ENCODE measurements at regions not wholly inside any gene's neighbourhood (a gene's known extent, or its start where the extent isn't known, plus 50 kb on each side); places are given as distances from the start of the nearest gene placed in this dataset.

DNA sequence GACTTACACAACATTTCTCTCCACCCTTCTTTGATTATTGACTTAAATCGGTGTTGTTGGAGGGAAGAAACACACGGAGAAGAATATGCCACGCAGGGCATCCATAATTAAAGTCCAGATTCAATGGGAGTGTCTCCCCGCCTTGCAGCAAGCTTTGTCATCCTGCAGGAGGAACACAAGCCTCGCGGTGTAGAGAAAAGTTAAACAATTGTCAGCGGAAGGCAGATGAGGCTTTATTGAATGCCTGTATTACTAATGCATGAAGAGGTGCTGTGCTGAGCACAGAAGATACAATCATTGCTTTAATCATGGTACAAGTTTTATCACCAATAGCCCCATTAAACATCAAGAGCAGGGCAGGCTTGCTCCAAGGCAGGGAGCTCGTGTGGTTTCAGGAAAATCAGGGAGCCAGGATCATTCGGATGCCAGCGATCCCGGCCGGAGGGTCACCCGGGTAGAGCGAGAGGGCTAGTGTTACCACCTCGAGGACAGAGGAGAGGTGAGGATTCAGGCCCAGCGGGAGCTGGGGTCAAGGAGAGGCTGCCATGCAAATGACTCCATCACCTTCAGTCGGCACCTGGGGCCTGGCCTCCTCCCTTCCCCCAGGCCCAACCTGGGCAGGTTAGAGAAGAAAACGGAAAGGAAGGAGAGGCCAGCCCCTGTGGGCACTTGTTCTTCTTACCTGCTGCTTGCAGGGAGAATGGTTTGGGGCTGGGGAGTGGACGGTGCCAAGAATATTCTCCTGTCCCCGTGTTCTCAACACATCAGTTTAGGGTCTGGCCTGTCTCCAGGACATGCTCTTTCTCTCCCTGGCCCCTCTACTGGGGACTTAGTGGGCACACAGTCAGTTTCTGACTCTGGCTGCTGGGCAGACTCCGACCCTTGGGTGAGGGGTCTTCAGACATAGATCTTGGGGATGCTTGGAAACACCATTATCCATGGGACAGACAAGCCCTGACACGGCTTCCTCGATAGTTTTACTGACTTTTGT lies 289.5 kb downstream of the IRX2 start:
- in situ Hi-C loops (cut with HindIII; ENCODE audit: low sequenced_read_pairs): no loop called here

DNA sequence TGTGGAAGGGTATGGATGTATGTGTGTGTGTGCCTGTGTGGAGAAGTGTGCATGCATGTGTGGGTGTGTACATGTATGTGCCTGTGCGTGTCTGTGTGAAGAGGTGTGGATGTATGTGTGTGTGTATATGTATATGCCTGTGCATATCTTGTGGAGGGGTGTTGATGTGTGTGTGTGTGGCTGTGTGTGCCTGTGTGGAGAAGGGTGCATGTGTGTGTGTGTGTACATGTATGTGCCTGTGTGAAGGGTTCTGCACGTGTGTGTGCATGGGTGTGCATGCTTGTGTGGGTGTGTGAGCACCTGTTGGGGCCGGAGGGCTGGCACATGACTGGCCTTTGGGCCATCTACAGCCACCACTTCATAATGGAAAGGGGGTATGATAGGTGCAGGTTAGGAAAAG lies 291.4 kb downstream of the IRX2 start:
- in situ Hi-C loops (cut with HindIII; ENCODE audit: low sequenced_read_pairs): no loop called here

DNA sequence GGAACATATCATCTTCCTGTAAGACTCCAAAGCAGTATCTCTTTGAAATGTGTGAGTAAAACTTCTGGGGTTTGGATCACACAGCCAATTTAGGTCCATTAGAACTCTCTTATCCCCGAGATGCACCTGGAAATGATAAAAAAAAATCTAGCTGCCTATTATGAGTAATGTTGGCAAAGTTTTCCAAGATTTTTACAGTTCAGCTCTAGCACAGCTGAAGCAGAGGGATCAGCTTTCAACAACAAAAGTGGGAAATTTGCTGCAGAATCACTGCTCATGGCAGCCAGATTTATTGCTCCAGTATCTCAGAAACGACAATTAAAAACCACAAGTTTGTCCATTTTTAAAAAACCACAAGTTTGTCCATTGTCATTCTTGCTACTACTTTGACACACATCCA lies 292.2 kb downstream of the IRX2 start:
- in situ Hi-C loops (cut with HindIII; ENCODE audit: low sequenced_read_pairs): no loop called here

DNA sequence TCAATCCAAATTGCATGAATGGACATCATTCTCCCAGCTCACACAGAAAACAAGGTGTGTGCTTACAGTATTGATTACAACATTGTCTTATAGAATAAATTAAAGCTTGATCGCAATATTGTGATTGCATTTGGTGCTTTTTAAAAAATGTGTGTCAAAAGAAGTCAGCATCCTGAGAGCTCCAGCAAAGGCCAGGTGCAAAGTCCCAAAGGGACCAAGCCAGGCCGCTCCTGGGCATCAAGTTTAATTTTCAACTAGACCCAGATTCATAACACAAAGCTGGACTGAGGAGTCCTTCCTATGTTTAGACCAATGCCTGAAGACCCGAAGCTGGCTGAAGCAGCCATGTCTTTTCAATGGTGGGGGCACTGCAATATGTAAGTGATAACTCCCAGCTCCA lies 295.6 kb downstream of the IRX2 start:
- in situ Hi-C loops (cut with HindIII; ENCODE audit: low sequenced_read_pairs): no loop called here

DNA sequence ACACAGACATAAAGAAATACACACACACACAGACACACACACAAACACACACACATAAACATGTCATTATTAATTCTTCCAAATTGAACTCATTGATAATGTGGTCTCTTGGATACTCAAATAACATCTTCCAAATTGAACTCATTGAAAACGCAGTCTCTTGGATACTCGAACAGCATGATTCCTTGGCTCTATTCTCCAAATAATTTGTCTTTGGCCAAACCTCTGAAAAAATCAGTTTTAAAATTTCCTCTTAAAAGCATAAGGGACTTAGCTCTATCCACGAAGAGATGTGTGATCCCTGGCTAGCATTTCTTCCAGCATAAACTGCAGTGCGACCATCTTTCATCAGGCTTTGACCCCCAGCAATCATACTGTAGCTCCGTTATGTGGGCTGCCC lies 296.6 kb downstream of the IRX2 start:
- in situ Hi-C loops (cut with HindIII; ENCODE audit: low sequenced_read_pairs): no loop called here

DNA sequence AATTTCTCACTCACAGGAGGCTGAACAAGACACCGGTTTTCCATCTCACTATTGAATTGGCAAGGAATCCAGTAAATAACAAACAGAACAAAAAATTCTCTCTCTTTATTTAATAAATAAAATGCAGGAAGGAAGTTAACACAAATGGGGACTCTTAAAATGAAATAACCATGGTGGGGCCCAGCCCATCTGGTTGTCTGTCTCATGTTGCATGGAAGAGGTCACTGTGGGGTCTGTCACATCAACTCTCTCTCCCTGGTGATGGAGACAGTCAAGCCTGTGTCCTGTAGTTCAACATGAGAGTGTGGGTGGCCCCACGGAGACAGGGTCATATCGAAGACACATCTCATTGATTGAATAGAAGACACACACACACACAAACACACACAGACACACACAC lies 297.7 kb downstream of the IRX2 start:
- in situ Hi-C loops (cut with HindIII; ENCODE audit: low sequenced_read_pairs): no loop called here

DNA sequence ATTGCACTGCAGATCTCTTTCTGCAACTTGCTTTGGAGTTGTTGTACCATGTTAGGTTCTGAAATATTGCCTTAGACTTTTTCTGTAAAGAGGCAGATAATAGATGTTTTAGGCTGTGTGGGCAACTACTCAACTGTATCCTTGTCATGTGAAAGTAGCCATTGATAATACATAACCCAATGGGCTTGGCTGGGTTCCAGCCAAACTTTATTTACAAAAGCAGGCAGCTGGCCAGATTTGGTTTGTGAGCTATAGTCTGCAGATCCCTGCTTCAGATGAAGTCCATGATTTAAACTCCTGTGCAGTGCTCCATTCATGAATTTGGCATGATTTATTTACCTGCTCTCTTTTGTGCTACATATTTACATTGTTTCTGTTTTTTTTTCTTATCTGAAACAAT lies 300.4 kb downstream of the IRX2 start:
- in situ Hi-C loops (cut with HindIII; ENCODE audit: low sequenced_read_pairs): no loop called here

DNA sequence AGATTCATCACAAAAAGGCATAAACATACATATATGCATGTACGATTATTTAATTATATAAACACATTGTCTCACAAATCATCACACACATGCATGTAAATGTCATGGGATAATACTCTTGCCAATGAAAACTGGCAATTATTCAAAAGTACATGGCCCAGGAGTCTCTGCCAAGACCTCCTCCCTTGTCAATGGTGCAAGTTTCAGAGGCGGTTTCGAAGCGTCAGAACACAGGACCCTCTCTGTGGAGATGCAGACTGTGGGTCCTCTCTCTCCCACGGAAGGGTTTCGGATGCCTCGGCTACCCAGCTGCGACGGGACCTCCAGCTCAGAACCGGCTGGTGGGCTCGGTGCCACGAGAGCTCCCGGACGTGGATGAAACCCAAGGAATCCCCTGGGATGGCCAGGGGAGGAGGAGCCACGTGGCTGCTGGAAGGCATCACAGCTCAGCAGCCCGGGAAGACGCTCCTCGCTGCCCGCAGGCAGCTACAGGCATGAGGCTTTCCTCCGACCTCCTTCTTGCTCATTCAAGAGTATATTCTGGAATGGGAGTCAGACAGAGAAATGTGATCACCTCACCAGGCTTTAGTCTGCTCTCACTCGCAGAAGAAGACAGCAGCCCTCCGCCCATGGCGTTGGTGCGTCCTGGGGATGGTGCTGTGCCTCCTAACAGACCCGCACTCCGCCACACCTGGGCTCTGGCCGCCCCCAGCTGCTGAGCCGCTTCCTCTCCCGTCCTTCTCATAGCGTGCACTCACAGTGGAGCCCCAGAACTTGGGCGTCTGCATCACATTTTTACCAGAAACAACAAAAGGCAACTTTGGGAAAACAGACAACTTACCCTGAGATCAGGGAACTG lies 308.8 kb downstream of the IRX2 start:
- in situ Hi-C loops (cut with HindIII; ENCODE audit: low sequenced_read_pairs): no loop called here

DNA sequence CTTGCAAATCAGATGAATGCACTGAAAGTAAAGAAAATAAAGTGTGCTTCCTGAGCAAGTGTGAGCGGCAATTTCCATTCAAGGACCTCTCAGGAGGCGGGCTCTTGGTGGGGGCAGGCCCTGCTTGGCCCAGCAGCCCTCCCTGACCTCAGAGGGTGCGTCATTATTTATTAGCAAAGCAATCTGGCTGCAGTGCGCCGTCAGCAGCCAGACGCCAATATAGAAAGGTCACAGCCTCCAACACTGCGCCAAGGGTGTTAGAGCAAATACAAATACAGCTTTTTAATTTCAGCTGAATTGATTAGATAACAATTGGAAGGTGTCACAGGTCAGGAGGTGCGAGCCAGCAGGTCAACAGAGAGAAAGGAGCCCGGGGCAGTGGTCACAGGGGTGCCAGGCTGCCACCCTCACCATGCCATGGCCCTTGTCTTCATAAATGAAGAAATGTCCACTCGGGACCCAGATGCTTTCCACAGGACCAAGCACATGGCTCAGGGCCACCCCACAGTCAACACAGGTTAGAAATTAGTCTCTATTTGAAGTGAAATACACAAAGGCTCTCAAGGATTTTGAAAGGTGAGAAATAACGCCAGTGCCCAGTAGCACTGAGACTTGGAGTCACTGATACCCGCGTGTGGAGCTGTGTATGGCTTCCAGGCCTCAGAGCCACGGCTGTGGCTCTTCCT lies 309.8 kb downstream of the IRX2 start:
- in situ Hi-C loops (cut with HindIII; ENCODE audit: low sequenced_read_pairs): no loop called here

DNA sequence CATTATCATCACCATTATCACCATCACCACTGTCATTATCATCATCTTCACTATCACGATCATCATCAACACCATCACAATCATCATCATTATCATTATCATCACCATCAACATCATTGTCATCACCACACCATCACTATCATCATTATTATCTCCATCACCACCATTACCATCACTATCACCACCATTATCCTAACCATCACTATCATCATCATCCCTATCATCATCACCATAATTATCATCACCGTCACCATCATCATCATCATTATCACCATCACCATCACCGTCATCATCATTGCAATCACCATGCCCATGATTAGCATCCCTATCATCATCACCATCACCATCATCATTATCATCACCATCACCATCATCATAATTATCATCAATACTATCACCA lies 311.9 kb downstream of the IRX2 start:
- in situ Hi-C loops (cut with HindIII; ENCODE audit: low sequenced_read_pairs): no loop called here

DNA sequence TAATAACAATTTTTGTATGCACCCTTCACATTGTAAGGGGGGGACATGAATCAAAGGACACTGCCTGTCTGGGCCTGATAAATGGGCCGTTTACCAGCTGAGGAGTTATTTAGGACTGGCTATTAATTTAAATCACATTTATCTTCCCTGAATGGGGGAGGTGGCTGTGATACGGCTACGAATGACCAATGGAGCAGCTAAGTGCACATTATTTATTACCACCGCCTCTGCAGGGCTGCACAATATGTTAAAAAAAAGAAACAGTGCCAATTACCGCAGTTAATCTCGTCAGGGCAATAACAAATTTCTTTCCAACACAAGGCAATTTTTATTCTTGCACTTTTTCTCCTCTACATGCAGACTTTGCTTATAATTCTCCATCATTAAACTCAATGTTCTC lies 318.4 kb downstream of the IRX2 start:
- in situ Hi-C loops (cut with HindIII; ENCODE audit: low sequenced_read_pairs): no loop called here

DNA sequence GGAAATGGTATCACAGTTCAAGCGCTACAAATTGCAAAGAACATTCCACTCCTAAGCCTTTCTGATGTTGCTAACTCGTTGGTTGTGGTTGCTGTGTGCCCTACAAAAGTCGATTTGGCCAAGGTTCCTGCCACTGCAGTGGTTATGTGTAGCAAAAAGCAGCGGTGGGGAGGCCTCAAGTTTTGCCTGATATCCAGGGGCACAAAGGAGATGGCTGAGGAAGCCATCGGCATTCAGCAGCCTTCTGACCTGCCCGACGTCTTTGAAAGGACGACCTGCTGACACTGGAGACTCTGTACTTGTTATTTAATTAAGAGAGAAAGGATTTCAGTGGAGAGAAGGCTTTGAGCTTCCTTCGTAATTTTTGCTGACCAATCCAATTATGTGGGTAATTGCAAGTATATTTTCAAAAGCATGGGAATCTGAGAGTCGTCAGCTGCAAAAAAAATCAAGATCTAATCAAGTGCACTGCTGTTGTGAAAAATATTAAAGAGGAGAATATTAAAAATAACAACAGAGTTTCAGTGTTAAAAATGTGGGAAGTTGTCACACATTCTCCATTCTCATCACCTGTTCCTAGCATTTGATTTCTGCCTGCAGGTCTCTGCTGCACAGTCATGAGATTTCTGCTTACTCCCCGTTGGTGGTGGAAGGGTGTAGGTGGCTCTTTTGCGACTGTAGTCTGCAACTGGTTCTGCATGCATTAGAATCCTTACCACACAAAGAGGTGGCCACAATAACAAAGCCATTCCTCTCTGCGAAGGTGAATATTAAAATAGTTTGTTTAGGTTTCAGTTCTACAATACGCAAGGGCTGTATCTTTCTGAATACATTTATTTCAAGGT lies 319.2 kb downstream of the IRX2 start:
- in situ Hi-C loops (cut with HindIII; ENCODE audit: low sequenced_read_pairs): no loop called here

DNA sequence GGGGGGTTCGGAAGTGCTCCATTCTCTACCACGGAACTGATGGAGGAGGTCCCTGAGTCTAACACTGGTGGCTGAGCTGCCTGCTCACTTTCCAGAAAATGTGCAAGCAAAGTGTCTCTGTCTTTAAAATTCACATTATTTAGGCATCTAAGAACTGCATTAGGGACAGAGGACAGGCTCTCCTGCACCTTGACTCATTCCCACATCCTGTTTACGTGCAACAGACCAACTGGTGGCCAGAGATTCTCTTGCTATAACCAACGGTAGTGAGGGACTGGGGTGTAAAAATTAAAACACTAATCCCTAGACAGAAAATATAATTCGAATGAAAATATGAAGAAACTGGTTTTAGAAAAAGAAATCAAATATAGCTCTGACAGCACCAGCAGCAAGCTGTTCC lies 320.9 kb downstream of the IRX2 start:
- in situ Hi-C loops (cut with HindIII; ENCODE audit: low sequenced_read_pairs): no loop called here

DNA sequence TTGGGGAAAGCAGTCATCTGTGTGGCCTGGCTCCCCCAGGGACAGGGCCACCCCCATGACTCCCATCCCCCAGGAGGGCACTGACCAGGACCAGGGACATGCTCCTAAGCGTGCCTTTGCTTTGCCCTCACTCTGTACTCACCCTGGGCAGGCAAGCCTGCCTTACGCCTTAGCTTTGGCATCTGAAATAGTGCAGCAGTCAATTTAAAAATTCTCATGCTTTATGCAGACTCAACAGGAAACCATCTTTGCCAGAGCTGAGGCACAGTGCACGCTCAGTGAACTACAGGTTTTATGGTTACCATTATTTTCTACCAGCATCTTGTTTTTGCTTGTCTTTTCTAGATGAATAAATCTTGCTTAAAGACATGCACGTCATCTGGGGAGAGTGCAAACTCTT lies 323.5 kb downstream of the IRX2 start:
- in situ Hi-C loops (cut with HindIII; ENCODE audit: low sequenced_read_pairs): no loop called here

DNA sequence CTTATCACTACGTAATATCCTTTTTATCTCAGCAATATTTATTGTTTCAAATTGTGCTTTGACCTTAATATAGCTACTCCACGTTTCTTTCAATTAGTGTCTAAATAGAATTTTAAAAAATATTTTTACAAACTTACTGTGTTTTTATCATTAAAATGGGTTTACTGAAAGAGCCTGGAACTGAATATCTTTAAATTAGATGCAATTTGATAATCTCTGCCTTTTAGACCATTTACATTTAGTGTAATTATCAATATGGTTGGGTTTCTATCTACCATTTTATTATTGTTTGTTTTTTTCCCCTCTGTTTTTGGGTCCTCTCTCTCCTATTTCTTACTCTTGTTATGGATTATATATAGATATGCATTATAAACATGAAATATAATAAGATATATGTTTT lies 327.8 kb downstream of the IRX2 start:
- in situ Hi-C loops (cut with HindIII; ENCODE audit: low sequenced_read_pairs): no loop called here

DNA sequence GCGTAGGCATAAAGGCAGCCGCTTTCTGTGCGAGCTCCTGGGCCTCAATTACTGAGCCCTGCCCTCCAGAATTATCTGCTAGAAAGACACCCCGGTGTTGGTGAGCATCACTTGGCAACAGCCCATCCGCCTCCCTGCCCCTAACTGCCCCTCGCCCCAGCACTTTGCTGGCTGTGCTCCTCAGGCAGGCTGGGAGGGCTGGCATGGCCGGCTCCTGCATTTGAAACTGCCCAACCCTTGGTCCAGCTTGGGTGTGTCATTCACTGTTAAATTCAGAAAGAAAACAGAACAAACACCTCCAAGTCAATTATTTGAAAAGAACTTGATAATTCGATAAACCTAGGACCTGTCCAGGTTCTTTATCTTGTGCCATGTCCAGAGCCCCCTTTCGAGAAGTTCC lies 334.2 kb downstream of the IRX2 start:
- in situ Hi-C loops (cut with HindIII; ENCODE audit: low sequenced_read_pairs): no loop called here

DNA sequence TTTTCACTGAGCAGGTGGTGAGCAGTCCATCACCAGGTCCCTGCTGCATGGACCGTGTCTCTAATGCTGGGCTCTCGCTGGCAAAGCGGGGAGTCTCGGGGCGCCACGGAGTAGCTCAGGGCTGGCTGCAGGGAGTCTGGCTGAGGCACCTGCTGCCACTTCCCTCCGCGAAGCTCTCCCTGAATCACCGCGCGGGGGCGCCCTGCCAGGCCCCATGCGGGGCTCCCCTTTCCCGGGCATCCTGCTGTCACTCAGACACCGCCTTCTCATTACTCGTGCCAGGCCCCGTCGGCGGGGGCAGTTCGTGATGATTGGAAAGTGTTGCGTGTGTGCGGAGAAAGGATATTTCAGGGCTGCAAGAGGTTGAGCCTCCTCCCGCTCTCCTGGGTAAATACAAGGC lies 335.8 kb downstream of the IRX2 start:
- in situ Hi-C loops (cut with HindIII; ENCODE audit: low sequenced_read_pairs): no loop called here

DNA sequence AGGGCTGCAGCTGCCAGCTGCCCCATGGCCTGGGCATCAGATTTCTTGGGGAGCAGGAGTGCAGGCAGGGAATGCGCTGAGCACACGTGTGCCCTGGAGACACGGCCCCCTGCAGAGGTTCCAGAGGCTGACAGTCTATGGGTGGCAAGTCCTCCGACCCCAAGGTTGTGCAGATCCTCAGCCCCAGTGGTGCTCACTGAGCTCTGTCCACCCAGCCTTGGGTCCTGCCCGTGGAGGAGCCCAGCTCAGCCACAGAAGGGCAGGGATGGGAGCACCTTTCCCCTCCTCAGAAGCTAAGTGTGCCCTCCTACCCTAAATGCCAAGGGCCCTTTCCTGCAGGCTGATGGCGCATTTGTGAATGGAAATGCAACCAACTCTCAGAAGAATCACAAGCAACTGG lies 341.0 kb downstream of the IRX2 start:
- in situ Hi-C loops (cut with HindIII; ENCODE audit: low sequenced_read_pairs): no loop called here

DNA sequence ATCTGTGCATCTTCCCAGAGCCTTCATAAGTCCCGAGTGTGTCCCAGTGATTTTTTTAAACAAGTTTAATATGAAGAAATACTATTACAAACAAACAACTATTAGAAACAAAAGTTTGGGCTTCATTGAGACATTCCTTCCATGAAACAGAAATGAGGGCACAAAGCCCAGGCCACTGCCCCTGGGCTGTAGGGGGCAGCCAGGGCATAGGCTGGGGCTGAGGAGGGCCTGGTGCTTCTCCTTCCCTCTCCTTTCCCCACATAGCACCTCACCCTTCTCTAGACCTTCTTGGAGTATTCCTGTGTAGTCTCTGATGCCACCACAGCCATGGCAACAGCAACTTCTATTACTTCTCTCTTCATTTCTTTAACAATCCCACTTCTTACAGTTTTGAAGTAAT lies 348.2 kb downstream of the IRX2 start:
- in situ Hi-C loops (cut with HindIII; ENCODE audit: low sequenced_read_pairs): no loop called here

DNA sequence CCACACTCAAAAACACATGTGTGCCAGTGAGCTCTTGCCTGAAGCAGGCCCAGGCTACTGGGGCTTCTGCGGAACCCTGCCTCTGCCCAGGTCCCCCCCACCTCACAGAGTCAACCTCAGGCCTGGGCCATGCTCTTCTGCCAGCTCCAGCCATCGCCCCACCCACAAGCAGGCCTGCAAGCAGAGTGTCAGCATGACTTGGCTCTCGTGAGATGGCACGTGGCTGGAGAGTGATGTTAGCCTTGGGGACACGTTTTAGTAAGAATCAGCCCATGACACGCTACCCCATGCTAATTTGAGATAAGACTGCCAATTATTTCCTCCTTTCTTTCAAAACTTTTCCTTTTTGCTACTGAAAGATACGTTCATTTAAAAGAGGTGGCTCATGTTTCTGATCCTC lies 351.7 kb downstream of the IRX2 start:
- in situ Hi-C loops (cut with HindIII; ENCODE audit: low sequenced_read_pairs): no loop called here

DNA sequence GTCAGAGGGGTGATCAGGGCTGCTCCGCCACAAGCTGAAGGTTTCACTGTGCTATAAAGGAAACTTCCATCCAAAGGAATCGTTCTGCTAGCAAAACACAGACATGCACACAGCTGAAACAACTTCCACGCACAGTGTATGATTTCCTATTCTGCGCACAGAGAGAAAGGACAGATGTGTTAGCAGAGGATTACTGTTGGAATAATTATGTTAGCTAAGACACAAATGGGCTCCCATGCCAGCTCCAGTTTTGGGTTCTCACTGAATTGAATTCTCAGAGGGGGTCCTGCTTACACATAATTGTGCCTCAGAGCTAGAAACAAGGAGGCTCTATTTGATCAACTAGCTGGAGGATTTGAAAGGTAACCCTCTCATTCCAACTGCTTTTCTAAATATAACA lies 352.4 kb downstream of the IRX2 start:
- in situ Hi-C loops (cut with HindIII; ENCODE audit: low sequenced_read_pairs): no loop called here
